GM23338 (cell line): ENCODE measurements at regions not wholly inside any gene's neighbourhood (a gene's known extent, or its start where the extent isn't known, plus 50 kb on each side); places are given as distances from the start of the nearest gene placed in this dataset.

ENCODE experiments used
- ATAC-seq: fragments of 200-7000 bp; cut with Tn5 transposase; 3 replicates; pipeline ENCODE4 v1.9.1; 2020
- DNase-seq: peaks from one replicate; pipeline ENCODE4 v3.0.0-alpha.2; 2015; ENCODE audit warnings: low spot score
- H2AFZ ChIP-seq: fragments of 200-600 bp; sonication (generic); 2 replicates; pipeline ENCODE4 v1.8.0; 2016; ENCODE audit warnings: antibody characterized with exemption, mild to moderate bottlenecking, moderate library complexity
- H3F3A ChIP-seq: fragments of 200-600 bp; sonication (generic); replicated peaks from 2 replicates; pipeline ENCODE4 v1.8.0; 2017; ENCODE audit warnings: antibody characterized with exemption, mixed run types, low read depth
- H3K27ac ChIP-seq: fragments of 200-600 bp; sonication (generic); 2 replicates; pipeline ENCODE4 v1.6.1; 2016; ENCODE audit warnings: low read depth
- H3K27me3 ChIP-seq: fragments of 200-600 bp; sonication (generic); 2 replicates; pipeline ENCODE4 v1.8.0; 2016; ENCODE audit warnings: mild to moderate bottlenecking, mixed run types, moderate library complexity; ENCODE audit not compliant: insufficient read depth
- H3K36me3 ChIP-seq: fragments of 200-600 bp; sonication (generic); 2 replicates; pipeline ENCODE4 v1.8.0; 2016; ENCODE audit warnings: mild to moderate bottlenecking; ENCODE audit not compliant: insufficient read depth
- H3K4me1 ChIP-seq: fragments of 200-600 bp; sonication (generic); 2 replicates; pipeline ENCODE4 v1.8.0; 2016; ENCODE audit warnings: mild to moderate bottlenecking, moderate library complexity; ENCODE audit not compliant: insufficient read depth
- H3K4me2 ChIP-seq: fragments of 200-600 bp; sonication (generic); 2 replicates; pipeline ENCODE4 v1.7.1; 2017; ENCODE audit warnings: mixed run types
- H3K4me3 ChIP-seq: fragments of 200-600 bp; sonication (generic); 2 replicates; pipeline ENCODE4 v1.6.1; 2016; ENCODE audit warnings: mixed run types
- H3K79me2 ChIP-seq: fragments of 200-600 bp; sonication (generic); replicated peaks from 2 replicates; pipeline ENCODE4 v1.8.0; 2017; ENCODE audit warnings: mild to moderate bottlenecking; ENCODE audit not compliant: insufficient read depth
- H3K9me2 ChIP-seq: fragments of 200-600 bp; sonication (generic); 2 replicates; pipeline ENCODE4 v1.8.0; 2017; ENCODE audit not compliant: insufficient read depth
- H4K20me1 ChIP-seq: fragments of 200-600 bp; sonication (generic); replicated peaks from 2 replicates; pipeline ENCODE4 v1.8.0; 2017; ENCODE audit warnings: mild to moderate bottlenecking; ENCODE audit not compliant: insufficient read depth
- H3K27ac Mint-ChIP-seq: 2 replicates; pipeline ENCODE4 v1.8.0; 2020; ENCODE audit warnings: inconsistent platforms, mild to moderate bottlenecking, moderate library complexity, mixed read lengths
- H3K27me3 Mint-ChIP-seq: 3 replicates; pipeline ENCODE4 v1.8.0; 2022; ENCODE audit warnings: low read depth, mild to moderate bottlenecking, moderate library complexity, mixed read lengths, inconsistent platforms; ENCODE audit not compliant: insufficient read depth, poor library complexity
- H3K36me3 Mint-ChIP-seq: 3 replicates; pipeline ENCODE4 v1.8.0; 2021; ENCODE audit warnings: low read depth, mild to moderate bottlenecking, inconsistent platforms, moderate library complexity, mixed read lengths
- H3K4me1 Mint-ChIP-seq: 3 replicates; pipeline ENCODE4 v1.8.0; 2020; ENCODE audit warnings: mild to moderate bottlenecking, inconsistent platforms, mixed read lengths
- H3K4me3 Mint-ChIP-seq: 3 replicates; pipeline ENCODE4 v1.8.0; 2021; ENCODE audit warnings: moderate library complexity, mild to moderate bottlenecking, inconsistent platforms, mixed read lengths
- H3K9me3 Mint-ChIP-seq: 3 replicates; pipeline ENCODE4 v1.8.0; 2020; ENCODE audit warnings: moderate library complexity, mild to moderate bottlenecking, inconsistent platforms, mixed read lengths
- CREB1 ChIP-seq: fragments of 250-450 bp; sonication (Bioruptor Pico); IDR thresholded peaks from 2 replicates; pipeline ENCODE4 v1.5.0; 2020; ENCODE audit warnings: low read depth, mild to moderate bottlenecking, moderate library complexity
- EZH2 ChIP-seq: fragments of 200-600 bp; sonication (generic); IDR thresholded peaks from one replicate; pipeline ENCODE4 v1.8.0; 2017; ENCODE audit warnings: antibody characterized with exemption, mild to moderate bottlenecking, low read depth; ENCODE audit not compliant: unreplicated experiment
- EZH2phosphoT487 ChIP-seq: fragments of 200-600 bp; sonication (generic); IDR thresholded peaks from one replicate; pipeline ENCODE4 v1.8.1; 2018; ENCODE audit warnings: antibody characterized with exemption; ENCODE audit not compliant: unreplicated experiment
- JUNB ChIP-seq: IDR thresholded peaks from one replicate; pipeline ENCODE4 v1.6.1; 2016; ENCODE audit warnings: antibody characterized with exemption; ENCODE audit not compliant: unreplicated experiment
- NANOG ChIP-seq: IDR thresholded peaks from 2 replicates; pipeline ENCODE4 v1.6.1; 2016; ENCODE audit warnings: antibody characterized with exemption, borderline replicate concordance
- POLR2AphosphoS5 ChIP-seq: IDR thresholded peaks from 2 replicates; pipeline ENCODE4 v1.6.1; 2016; ENCODE audit warnings: antibody characterized with exemption, low read depth
- STAT1 ChIP-seq: IDR thresholded peaks from one replicate; pipeline ENCODE4 v1.6.1; 2016; ENCODE audit warnings: antibody characterized with exemption; ENCODE audit not compliant: unreplicated experiment
- ZNF114 ChIP-seq: fragments of 250-450 bp; sonication (Bioruptor Pico); IDR thresholded peaks from 2 replicates; pipeline ENCODE4 v1.5.0; 2020; ENCODE audit warnings: mild to moderate bottlenecking, moderate library complexity
- ZNF331 ChIP-seq: fragments of 250-450 bp; sonication (Bioruptor Pico); IDR thresholded peaks from 2 replicates; pipeline ENCODE4 v1.5.0; 2020; ENCODE audit warnings: low read depth, mild to moderate bottlenecking, moderate library complexity
- TF ChIP-seq, protein P1 (sequence below): fragments of 250-450 bp; sonication (Bioruptor Pico); IDR thresholded peaks from 2 replicates; pipeline ENCODE4 v1.5.0; 2020; ENCODE audit warnings: mild to moderate bottlenecking, moderate library complexity
- TF ChIP-seq, protein P2 (sequence below): IDR thresholded peaks from one replicate; pipeline ENCODE4 v1.6.1; 2018; ENCODE audit warnings: antibody characterized with exemption; ENCODE audit not compliant: unreplicated experiment
- TF ChIP-seq, protein P3 (sequence below): IDR thresholded peaks from 2 replicates; pipeline ENCODE4 v1.6.1; 2016; ENCODE audit warnings: antibody characterized with exemption

DNA sequence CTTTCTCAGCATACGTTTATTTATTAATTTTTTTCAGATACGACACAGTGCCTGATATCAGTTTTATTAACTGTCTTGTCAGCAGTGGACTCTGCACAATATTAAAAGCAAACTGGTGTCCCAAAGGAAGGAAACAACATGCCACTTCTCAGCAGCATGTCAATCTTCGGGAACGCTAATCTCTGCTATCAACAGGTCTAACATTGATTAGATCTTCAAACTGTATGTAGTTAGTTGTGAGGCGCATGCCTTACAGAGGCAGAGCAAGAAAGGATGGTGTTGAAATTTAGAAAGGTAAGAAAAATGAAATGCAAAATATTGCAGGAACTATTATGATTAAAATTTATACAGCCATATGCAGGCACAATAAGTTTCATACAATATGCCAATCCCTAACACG is 233.7 kb upstream of the NDST3 start:
- Mint-ChIP-seq H3K4me1 (peaks cover 30% of the 10 kb centered on the region), H3K36me3 (no peaks in the 10 kb centered on the region), H3K9me3 (no peaks in the 10 kb centered on the region), H3K4me3 (no peak overlapping the region), H3K27me3 (no peaks in the 10 kb centered on the region), H3K27ac (no peak overlapping the region)
- H3K4me1 ChIP-seq, result peaks cover 15% of the 10 kb centered on the region
- H4K20me1 ChIP-seq, result no peaks in the 10 kb centered on the region
- TF ChIP-seq EZH2 (no peak), JUNB (no peak), POLR2AphosphoS5 (no peak), CREB1 (CRISPR knock-in tag) (no peak), NANOG (no peak), STAT1 (no peak), ZNF114 (CRISPR knock-in tag) (no peak), ZNF331 (CRISPR knock-in tag) (no peak), EZH2phosphoT487 (no peak)
- TF ChIP-seq, protein P1, sequence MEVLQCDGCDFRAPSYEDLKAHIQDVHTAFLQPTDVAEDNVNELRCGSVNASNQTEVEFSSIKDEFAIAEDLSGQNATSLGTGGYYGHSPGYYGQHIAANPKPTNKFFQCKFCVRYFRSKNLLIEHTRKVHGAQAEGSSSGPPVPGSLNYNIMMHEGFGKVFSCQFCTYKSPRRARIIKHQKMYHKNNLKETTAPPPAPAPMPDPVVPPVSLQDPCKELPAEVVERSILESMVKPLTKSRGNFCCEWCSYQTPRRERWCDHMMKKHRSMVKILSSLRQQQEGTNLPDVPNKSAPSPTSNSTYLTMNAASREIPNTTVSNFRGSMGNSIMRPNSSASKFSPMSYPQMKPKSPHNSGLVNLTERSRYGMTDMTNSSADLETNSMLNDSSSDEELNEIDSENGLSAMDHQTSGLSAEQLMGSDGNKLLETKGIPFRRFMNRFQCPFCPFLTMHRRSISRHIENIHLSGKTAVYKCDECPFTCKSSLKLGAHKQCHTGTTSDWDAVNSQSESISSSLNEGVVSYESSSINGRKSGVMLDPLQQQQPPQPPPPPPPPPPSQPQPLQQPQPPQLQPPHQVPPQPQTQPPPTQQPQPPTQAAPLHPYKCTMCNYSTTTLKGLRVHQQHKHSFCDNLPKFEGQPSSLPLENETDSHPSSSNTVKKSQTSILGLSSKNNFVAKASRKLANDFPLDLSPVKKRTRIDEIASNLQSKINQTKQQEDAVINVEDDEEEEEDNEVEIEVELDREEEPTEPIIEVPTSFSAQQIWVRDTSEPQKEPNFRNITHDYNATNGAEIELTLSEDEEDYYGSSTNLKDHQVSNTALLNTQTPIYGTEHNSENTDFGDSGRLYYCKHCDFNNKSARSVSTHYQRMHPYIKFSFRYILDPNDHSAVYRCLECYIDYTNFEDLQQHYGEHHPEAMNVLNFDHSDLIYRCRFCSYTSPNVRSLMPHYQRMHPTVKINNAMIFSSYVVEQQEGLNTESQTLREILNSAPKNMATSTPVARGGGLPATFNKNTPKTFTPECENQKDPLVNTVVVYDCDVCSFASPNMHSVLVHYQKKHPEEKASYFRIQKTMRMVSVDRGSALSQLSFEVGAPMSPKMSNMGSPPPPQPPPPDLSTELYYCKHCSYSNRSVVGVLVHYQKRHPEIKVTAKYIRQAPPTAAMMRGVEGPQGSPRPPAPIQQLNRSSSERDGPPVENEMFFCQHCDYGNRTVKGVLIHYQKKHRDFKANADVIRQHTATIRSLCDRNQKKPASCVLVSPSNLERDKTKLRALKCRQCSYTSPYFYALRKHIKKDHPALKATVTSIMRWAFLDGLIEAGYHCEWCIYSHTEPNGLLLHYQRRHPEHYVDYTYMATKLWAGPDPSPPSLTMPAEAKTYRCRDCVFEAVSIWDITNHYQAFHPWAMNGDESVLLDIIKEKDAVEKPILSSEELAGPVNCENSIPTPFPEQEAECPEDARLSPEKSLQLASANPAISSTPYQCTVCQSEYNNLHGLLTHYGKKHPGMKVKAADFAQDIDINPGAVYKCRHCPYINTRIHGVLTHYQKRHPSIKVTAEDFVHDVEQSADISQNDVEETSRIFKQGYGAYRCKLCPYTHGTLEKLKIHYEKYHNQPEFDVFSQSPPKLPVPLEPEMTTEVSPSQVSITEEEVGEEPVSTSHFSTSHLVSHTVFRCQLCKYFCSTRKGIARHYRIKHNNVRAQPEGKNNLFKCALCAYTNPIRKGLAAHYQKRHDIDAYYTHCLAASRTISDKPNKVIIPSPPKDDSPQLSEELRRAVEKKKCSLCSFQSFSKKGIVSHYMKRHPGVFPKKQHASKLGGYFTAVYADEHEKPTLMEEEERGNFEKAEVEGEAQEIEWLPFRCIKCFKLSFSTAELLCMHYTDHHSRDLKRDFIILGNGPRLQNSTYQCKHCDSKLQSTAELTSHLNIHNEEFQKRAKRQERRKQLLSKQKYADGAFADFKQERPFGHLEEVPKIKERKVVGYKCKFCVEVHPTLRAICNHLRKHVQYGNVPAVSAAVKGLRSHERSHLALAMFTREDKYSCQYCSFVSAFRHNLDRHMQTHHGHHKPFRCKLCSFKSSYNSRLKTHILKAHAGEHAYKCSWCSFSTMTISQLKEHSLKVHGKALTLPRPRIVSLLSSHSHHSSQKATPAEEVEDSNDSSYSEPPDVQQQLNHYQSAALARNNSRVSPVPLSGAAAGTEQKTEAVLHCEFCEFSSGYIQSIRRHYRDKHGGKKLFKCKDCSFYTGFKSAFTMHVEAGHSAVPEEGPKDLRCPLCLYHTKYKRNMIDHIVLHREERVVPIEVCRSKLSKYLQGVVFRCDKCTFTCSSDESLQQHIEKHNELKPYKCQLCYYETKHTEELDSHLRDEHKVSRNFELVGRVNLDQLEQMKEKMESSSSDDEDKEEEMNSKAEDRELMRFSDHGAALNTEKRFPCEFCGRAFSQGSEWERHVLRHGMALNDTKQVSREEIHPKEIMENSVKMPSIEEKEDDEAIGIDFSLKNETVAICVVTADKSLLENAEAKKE (CRISPR knock-in tag), result no peak
- TF ChIP-seq, protein P2, sequence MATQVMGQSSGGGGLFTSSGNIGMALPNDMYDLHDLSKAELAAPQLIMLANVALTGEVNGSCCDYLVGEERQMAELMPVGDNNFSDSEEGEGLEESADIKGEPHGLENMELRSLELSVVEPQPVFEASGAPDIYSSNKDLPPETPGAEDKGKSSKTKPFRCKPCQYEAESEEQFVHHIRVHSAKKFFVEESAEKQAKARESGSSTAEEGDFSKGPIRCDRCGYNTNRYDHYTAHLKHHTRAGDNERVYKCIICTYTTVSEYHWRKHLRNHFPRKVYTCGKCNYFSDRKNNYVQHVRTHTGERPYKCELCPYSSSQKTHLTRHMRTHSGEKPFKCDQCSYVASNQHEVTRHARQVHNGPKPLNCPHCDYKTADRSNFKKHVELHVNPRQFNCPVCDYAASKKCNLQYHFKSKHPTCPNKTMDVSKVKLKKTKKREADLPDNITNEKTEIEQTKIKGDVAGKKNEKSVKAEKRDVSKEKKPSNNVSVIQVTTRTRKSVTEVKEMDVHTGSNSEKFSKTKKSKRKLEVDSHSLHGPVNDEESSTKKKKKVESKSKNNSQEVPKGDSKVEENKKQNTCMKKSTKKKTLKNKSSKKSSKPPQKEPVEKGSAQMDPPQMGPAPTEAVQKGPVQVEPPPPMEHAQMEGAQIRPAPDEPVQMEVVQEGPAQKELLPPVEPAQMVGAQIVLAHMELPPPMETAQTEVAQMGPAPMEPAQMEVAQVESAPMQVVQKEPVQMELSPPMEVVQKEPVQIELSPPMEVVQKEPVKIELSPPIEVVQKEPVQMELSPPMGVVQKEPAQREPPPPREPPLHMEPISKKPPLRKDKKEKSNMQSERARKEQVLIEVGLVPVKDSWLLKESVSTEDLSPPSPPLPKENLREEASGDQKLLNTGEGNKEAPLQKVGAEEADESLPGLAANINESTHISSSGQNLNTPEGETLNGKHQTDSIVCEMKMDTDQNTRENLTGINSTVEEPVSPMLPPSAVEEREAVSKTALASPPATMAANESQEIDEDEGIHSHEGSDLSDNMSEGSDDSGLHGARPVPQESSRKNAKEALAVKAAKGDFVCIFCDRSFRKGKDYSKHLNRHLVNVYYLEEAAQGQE, result no peak
- TF ChIP-seq, protein P3, sequence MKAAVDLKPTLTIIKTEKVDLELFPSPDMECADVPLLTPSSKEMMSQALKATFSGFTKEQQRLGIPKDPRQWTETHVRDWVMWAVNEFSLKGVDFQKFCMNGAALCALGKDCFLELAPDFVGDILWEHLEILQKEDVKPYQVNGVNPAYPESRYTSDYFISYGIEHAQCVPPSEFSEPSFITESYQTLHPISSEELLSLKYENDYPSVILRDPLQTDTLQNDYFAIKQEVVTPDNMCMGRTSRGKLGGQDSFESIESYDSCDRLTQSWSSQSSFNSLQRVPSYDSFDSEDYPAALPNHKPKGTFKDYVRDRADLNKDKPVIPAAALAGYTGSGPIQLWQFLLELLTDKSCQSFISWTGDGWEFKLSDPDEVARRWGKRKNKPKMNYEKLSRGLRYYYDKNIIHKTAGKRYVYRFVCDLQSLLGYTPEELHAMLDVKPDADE, result no peak
- H3K4me2 ChIP-seq, result no peak overlapping the region
- H3K27me3 ChIP-seq, result no peaks in the 10 kb centered on the region
- no peaks in the 10 kb centered on the region for H3K79me2 ChIP-seq
- H3K9me2 ChIP-seq, result no peaks in the 10 kb centered on the region
- H3K36me3 ChIP-seq, result no peaks in the 10 kb centered on the region
- H3K27ac ChIP-seq, result no peak overlapping the region
- no peak overlapping the region for H2AFZ ChIP-seq
- no peak overlapping the region for H3K4me3 ChIP-seq
- DNase-seq, result no peak
- no peak for ATAC-seq
- H3F3A ChIP-seq, result no peaks in the 10 kb centered on the region
